ENCODE measurements at regions not wholly inside any gene's neighbourhood (a gene's known extent, or its start where the extent isn't known, plus 50 kb on each side); places are given as distances from the start of the nearest gene placed in this dataset.
A peak's percentile ranks its signal among the peaks of the same experiment; 100 is the strongest.

- Histone ChIP-seq H3K4me3 (ENCODE audit: low read length) (no peak overlapping the region), H3K4me1 (ENCODE audit: insufficient read depth, low read length) (no peaks in the 10 kb centered on the region), H3K36me3 (ENCODE audit: insufficient read depth, low read length) (no peaks in the 10 kb centered on the region), H3K27ac (ENCODE audit: low read depth, low read length) (no peak overlapping the region), H3K27me3 (ENCODE audit: insufficient read depth, low read length, poor library complexity, severe bottlenecking) (peaks cover 5% of the 10 kb centered on the region), H3K9me3 (ENCODE audit: low read length) (no peaks in the 10 kb centered on the region)
- H3K36me3 Mint-ChIP-seq = no peaks in the 10 kb centered on the region
- H3K4me1 Mint-ChIP-seq = peaks cover 0 to 8% (median 1%) of the 10 kb centered on the region in 3 donors
- POLR2A ChIA-PET = no interaction called here
- no peak overlapping the region for H3K4me3 Mint-ChIP-seq
- H3K27ac Mint-ChIP-seq = no peak overlapping the region
- no peaks in the 10 kb centered on the region for H3K9me3 Mint-ChIP-seq
- peaks cover 27 to 54% of the 10 kb centered on the region in 2 donors for H3K27me3 Mint-ChIP-seq
- CTCF ChIA-PET = no interaction called here
- DNase-seq = no peak
These were observed 87.3 kb downstream of the TMX1 start for GRCh38 chr14:51327376-51327775.

DNA sequence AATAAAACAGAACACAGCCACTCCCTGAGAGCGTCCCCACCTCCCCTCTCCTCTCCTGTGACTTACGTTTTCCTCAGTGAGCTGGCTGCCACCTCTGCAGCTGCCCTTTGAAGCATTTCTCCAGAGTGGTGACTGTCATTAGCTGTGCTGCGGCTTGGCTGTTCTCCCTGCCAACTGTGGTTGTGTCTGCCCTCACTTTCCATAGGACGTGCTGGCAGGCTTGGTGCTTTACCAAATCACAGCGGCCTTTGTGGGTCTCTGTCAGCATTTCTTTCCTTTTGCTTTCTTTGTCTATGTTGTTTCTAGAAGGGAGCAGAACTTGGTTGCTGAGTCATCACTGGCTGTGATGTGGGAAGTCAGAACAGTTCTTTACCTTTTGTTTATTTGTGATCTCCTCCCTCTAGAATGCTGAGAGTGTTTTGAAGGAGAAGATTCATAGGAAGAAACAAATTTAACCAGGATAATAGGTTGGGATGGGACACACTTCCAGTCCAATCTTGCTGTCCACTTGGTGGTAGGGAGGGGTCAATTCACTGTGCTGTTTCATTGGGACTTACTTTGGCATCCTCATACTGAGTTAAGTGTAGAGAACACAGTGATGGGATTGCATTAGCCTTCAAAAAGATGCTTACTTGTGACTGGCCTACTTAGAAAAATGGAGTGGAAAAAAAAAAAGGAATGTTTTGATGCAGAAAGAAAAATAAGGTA, 88.2 kb downstream of the TMX1 start:
- no peak overlapping the region for H3K4me3 Mint-ChIP-seq
- ChIA-PET POLR2A (no interaction called here), CTCF (no interaction called here)
- peak overlapping the region in 2 of 8 donors; percentile 10 to 19 for H3K27ac Mint-ChIP-seq
- Histone ChIP-seq H3K9me3 (ENCODE audit: low read length) (no peaks in the 10 kb centered on the region), H3K27ac (ENCODE audit: low read depth, low read length) (no peak overlapping the region), H3K4me1 (ENCODE audit: insufficient read depth, low read length) (no peaks in the 10 kb centered on the region), H3K4me3 (ENCODE audit: low read length) (no peak overlapping the region), H3K36me3 (ENCODE audit: insufficient read depth, low read length) (no peaks in the 10 kb centered on the region), H3K27me3 (ENCODE audit: insufficient read depth, low read length, poor library complexity, severe bottlenecking) (peaks cover 5% of the 10 kb centered on the region)
- H3K9me3 Mint-ChIP-seq = no peaks in the 10 kb centered on the region
- H3K36me3 Mint-ChIP-seq = no peaks in the 10 kb centered on the region
- H3K4me1 Mint-ChIP-seq = peaks cover 0 to 8% (median 1%) of the 10 kb centered on the region in 3 donors
- H3K27me3 Mint-ChIP-seq = peaks cover 28 to 60% of the 10 kb centered on the region in 2 donors
- DNase-seq = no peak

GRCh38 chr14:51328772-51329353, 88.8 kb downstream of the TMX1 start:
- H3K36me3 ChIP-seq (ENCODE audit: insufficient read depth, low read length) = no peaks in the 10 kb centered on the region
- ChIA-PET POLR2A (no interaction called here), CTCF (no interaction called here)
- H3K9me3 Mint-ChIP-seq = no peaks in the 10 kb centered on the region
- peaks cover 0 to 8% (median 1%) of the 10 kb centered on the region in 3 donors for H3K4me1 Mint-ChIP-seq
- H3K27ac Mint-ChIP-seq = no peak overlapping the region
- no peak overlapping the region for H3K4me3 Mint-ChIP-seq
- H3K27me3 ChIP-seq (ENCODE audit: insufficient read depth, low read length, poor library complexity, severe bottlenecking) = peaks cover 5% of the 10 kb centered on the region
- peaks cover 30 to 59% of the 10 kb centered on the region in 2 donors for H3K27me3 Mint-ChIP-seq
- no peak overlapping the region for H3K27ac ChIP-seq (ENCODE audit: low read depth, low read length)
- no peaks in the 10 kb centered on the region for H3K9me3 ChIP-seq (ENCODE audit: low read length)
- H3K4me3 ChIP-seq (ENCODE audit: low read length) = no peak overlapping the region
- no peak for DNase-seq
- no peaks in the 10 kb centered on the region for H3K4me1 ChIP-seq (ENCODE audit: insufficient read depth, low read length)
- H3K36me3 Mint-ChIP-seq = no peaks in the 10 kb centered on the region

DNA sequence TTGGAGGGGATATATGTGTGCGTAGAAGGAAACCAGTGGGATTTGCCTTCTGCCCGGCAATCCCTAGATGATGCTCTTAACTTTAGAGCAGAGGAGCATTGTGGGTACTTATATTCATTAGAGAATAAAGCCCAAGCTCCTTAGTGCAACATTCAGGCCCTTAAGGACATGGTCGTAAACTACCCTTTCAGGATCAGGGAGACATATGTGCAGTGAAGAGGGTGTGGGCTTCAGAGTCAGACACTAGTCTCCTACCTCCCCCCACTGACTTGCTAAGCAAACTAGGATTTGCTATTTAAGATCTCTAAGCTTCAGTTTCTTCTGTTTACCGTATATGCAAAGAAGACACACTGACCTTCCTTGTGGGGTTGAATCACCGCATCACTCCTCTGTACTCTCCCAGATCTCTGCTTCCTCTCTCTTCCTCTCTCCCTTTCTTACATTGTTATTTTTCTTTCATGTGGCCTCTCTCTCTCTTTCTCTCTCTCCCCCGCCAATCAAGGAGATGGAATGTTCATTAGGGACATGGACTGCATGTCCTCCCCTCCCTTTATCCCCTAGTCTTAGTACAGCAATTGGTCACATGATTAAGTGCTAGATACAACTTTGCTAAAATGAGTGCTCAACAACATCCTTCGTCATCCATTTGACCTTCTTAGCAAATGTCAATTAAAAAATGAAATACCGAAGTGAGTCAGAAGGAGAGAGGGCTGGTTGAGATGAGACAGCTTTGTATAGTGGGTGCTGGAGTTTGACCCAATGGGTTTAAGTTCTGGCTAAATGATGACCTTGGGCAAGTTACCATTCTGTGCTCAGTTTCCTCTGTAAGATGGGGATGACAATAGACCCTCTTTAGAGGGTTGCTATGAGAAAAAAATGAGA, 91.7 kb downstream of the TMX1 start:
- Mint-ChIP-seq H3K4me3 (no peak overlapping the region), H3K9me3 (no peaks in the 10 kb centered on the region), H3K36me3 (no peaks in the 10 kb centered on the region), H3K27ac (no peak overlapping the region), H3K4me1 (peaks cover 0 to 8% (median 1%) of the 10 kb centered on the region in 3 donors), H3K27me3 (peaks cover 25 to 50% of the 10 kb centered on the region in 2 donors)
- ChIA-PET CTCF (no interaction called here), POLR2A (no interaction called here)
- no peak for DNase-seq
- Histone ChIP-seq H3K27ac (ENCODE audit: low read depth, low read length) (no peak overlapping the region), H3K4me3 (ENCODE audit: low read length) (no peak overlapping the region), H3K4me1 (ENCODE audit: insufficient read depth, low read length) (no peaks in the 10 kb centered on the region), H3K9me3 (ENCODE audit: low read length) (no peaks in the 10 kb centered on the region), H3K27me3 (ENCODE audit: insufficient read depth, low read length, poor library complexity, severe bottlenecking) (no peaks in the 10 kb centered on the region), H3K36me3 (ENCODE audit: insufficient read depth, low read length) (no peaks in the 10 kb centered on the region)

GRCh38 chr14:51333299-51333698, 93.3 kb downstream of the TMX1 start:
- peaks cover 0 to 3% (median 0%) of the 10 kb centered on the region in 3 donors for H3K4me1 Mint-ChIP-seq
- H3K4me3 ChIP-seq (ENCODE audit: low read length) = no peak overlapping the region
- ChIA-PET POLR2A (no interaction called here), CTCF (no interaction called here)
- no peak overlapping the region for H3K4me3 Mint-ChIP-seq
- H3K9me3 Mint-ChIP-seq = no peaks in the 10 kb centered on the region
- no peaks in the 10 kb centered on the region for H3K4me1 ChIP-seq (ENCODE audit: insufficient read depth, low read length)
- H3K36me3 ChIP-seq (ENCODE audit: insufficient read depth, low read length) = no peaks in the 10 kb centered on the region
- no peak for DNase-seq
- no peak overlapping the region for H3K27ac ChIP-seq (ENCODE audit: low read depth, low read length)
- H3K36me3 Mint-ChIP-seq = no peaks in the 10 kb centered on the region
- H3K9me3 ChIP-seq (ENCODE audit: low read length) = no peaks in the 10 kb centered on the region
- no peaks in the 10 kb centered on the region for H3K27me3 ChIP-seq (ENCODE audit: insufficient read depth, low read length, poor library complexity, severe bottlenecking)
- H3K27ac Mint-ChIP-seq = no peak overlapping the region
- H3K27me3 Mint-ChIP-seq = peaks cover 19 to 38% of the 10 kb centered on the region in 2 donors

DNA sequence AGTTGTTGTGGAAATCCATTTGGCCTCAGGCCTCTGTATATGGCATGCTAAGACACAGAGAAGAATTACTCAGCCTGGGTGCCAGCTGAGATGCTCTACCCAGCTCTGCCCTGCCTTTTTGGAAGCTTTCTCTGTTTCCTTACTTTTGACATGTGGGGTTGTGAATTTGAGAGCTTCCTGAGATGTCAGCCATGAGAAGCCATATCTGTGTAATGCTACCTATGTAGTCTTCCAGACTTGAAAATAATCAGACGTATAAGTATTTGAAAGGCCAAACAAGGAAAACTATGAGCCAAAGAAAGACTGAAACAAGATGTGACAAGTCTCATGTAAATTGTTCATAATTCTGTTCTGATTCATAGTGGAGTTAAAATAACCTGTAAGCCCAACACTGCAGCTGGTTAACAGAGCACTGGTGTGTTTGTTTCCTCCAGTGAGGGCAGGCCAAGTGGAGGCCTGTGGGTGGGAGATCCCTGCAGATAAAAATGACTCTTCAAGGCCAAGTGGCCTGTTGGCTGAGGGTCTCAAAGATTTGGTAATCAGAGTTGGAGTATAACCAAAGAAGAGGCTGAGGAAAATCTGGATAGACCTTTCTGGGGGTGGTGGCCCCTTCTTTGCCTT, 94.0 kb downstream of the TMX1 start:
- Mint-ChIP-seq H3K9me3 (no peaks in the 10 kb centered on the region), H3K4me1 (no peaks in the 10 kb centered on the region), H3K27ac (no peak overlapping the region), H3K36me3 (no peaks in the 10 kb centered on the region), H3K27me3 (peaks cover 16 to 33% of the 10 kb centered on the region in 2 donors), H3K4me3 (no peak overlapping the region)
- Histone ChIP-seq H3K4me1 (ENCODE audit: insufficient read depth, low read length) (no peaks in the 10 kb centered on the region), H3K9me3 (ENCODE audit: low read length) (no peaks in the 10 kb centered on the region), H3K4me3 (ENCODE audit: low read length) (no peak overlapping the region), H3K27me3 (ENCODE audit: insufficient read depth, low read length, poor library complexity, severe bottlenecking) (no peaks in the 10 kb centered on the region), H3K36me3 (ENCODE audit: insufficient read depth, low read length) (no peaks in the 10 kb centered on the region), H3K27ac (ENCODE audit: low read depth, low read length) (no peak overlapping the region)
- DNase-seq = no peak
- ChIA-PET CTCF (no interaction called here), POLR2A (no interaction called here)

DNA sequence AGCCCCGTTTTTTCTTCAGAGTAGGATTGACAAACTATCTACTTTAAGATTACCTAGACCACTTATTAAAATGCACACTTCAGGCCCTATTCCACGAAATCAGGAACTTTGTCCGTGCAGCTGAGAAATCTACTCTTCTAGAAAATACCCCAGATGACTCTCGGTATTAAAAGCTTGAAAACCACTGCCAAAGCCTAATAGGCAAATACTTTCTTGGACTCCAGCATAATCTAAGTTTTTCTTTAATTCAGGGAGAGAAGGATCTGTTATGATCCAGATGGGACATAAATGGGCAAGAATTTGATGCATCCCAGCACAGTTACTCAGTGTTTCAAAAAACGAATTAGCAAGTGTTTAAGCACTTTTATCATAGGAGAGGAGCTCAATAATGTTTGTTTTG, 94.5 kb downstream of the TMX1 start:
- H3K4me1 Mint-ChIP-seq = no peaks in the 10 kb centered on the region

DNA sequence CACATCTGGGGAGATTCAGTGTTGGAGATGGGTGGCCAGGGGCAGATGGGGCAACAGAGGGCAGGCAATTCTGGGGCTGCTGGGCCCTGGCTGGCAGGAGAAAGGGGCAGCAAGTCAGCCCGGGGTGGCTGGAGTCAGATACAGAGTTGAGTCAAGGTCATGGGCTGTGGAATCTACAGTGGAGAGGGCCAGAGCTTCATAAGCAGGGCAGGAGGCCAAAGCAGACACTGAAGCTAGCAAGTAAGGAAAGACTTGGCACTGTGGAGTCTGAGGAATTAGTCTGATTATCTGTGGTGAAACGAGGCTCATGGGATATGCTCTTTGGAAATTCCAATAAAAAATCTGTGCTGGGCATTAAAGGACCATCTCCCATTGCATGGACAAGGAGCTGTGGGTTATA, 95.5 kb downstream of the TMX1 start:
- no peaks in the 10 kb centered on the region for H3K9me3 ChIP-seq (ENCODE audit: low read length)
- DNase-seq = no peak
- Mint-ChIP-seq H3K36me3 (no peaks in the 10 kb centered on the region), H3K4me1 (no peaks in the 10 kb centered on the region), H3K27me3 (peaks cover 9 to 30% of the 10 kb centered on the region in 2 donors), H3K27ac (no peak overlapping the region), H3K4me3 (no peak overlapping the region), H3K9me3 (no peaks in the 10 kb centered on the region)
- POLR2A ChIA-PET = no interaction called here
- no peaks in the 10 kb centered on the region for H3K36me3 ChIP-seq (ENCODE audit: insufficient read depth, low read length)
- no peak overlapping the region for H3K4me3 ChIP-seq (ENCODE audit: low read length)
- CTCF ChIA-PET = no interaction called here
- no peaks in the 10 kb centered on the region for H3K27me3 ChIP-seq (ENCODE audit: insufficient read depth, low read length, poor library complexity, severe bottlenecking)
- H3K27ac ChIP-seq (ENCODE audit: low read depth, low read length) = no peak overlapping the region
- H3K4me1 ChIP-seq (ENCODE audit: insufficient read depth, low read length) = no peaks in the 10 kb centered on the region

More for the DNA sequence above, 94.5 kb downstream of the TMX1 start:
- Histone ChIP-seq H3K4me3 (ENCODE audit: low read length) (no peak overlapping the region), H3K36me3 (ENCODE audit: insufficient read depth, low read length) (no peaks in the 10 kb centered on the region), H3K27ac (ENCODE audit: low read depth, low read length) (no peak overlapping the region), H3K4me1 (ENCODE audit: insufficient read depth, low read length) (no peaks in the 10 kb centered on the region), H3K27me3 (ENCODE audit: insufficient read depth, low read length, poor library complexity, severe bottlenecking) (no peaks in the 10 kb centered on the region), H3K9me3 (ENCODE audit: low read length) (no peaks in the 10 kb centered on the region)
- Mint-ChIP-seq H3K9me3 (no peaks in the 10 kb centered on the region), H3K4me3 (no peak overlapping the region), H3K27me3 (peaks cover 16 to 33% of the 10 kb centered on the region in 2 donors), H3K27ac (no peak overlapping the region), H3K36me3 (no peaks in the 10 kb centered on the region)
- ChIA-PET POLR2A (no interaction called here), CTCF (no interaction called here)
- no peak for DNase-seq
